WTC11 (cell line): ENCODE measurements at regions not wholly inside any gene's neighbourhood (a gene's known extent, or its start where the extent isn't known, plus 50 kb on each side); places are given as distances from the start of the nearest gene placed in this dataset.

Experiments used
- ATAC-seq: fragments of 200-7000 bp; cut with Tn5 transposase; 2 replicates; pipeline ENCODE4 v1.10.0; 2021; ENCODE audit warnings: mild to moderate bottlenecking, moderate library complexity
- CTCF ChIA-PET: fragments of 300-600 bp; sonication (Branson Sonifier 250); formaldehyde crosslinking; loops from one replicate; lab custom pipeline; 2021; ENCODE audit warnings: antibody characterized with exemption; lab: Charles Lee
- POLR2A ChIA-PET: fragments of 350-600 bp; sonication (Branson Sonifier 250); formaldehyde crosslinking; loops from one replicate; lab custom pipeline; 2021; ENCODE audit warnings: antibody characterized with exemption; lab: Charles Lee
- DNase-seq: peaks from one replicate; pipeline ENCODE4 v3.0.0; 2021; ENCODE audit warnings: low spot score
- H3K27ac Mint-ChIP-seq: 2 replicates; pipeline ENCODE4 v1.8.0; 2021; ENCODE audit warnings: mixed read lengths
- H3K27me3 Mint-ChIP-seq: 2 replicates; pipeline ENCODE4 v1.8.0; 2021; ENCODE audit warnings: low read depth, mild to moderate bottlenecking, moderate library complexity, mixed read lengths
- H3K36me3 Mint-ChIP-seq: 2 replicates; pipeline ENCODE4 v1.8.0; 2021; ENCODE audit warnings: mixed read lengths
- H3K4me1 Mint-ChIP-seq: 2 replicates; pipeline ENCODE4 v1.8.0; 2022; ENCODE audit warnings: mixed read lengths
- H3K4me3 Mint-ChIP-seq: 2 replicates; pipeline ENCODE4 v1.8.0; 2021; ENCODE audit warnings: mild to moderate bottlenecking, moderate library complexity, mixed read lengths
- H3K9me3 Mint-ChIP-seq: 2 replicates; pipeline ENCODE4 v1.8.0; 2021; ENCODE audit warnings: mixed read lengths
- HMGXB4 ChIP-seq: sonication (generic); formaldehyde crosslinking; IDR thresholded peaks from 2 replicates; pipeline ENCODE4 v1.8.1; 2023; ENCODE audit warnings: mild to moderate bottlenecking, moderate library complexity, missing genetic modification reagents
- TF ChIP-seq, protein P1 (sequence below): fragments of 250-450 bp; sonication (Bioruptor Pico); IDR thresholded peaks from 2 replicates; pipeline ENCODE4 v1.9.0; 2021; ENCODE audit warnings: mild to moderate bottlenecking
- TF ChIP-seq, protein P2 (sequence below): fragments of 250-450 bp; sonication (Bioruptor Pico); IDR thresholded peaks from 2 replicates; pipeline ENCODE4 v2.1.2; 2022; ENCODE audit warnings: mild to moderate bottlenecking, moderate library complexity

- TF ChIP-seq, protein P1, sequence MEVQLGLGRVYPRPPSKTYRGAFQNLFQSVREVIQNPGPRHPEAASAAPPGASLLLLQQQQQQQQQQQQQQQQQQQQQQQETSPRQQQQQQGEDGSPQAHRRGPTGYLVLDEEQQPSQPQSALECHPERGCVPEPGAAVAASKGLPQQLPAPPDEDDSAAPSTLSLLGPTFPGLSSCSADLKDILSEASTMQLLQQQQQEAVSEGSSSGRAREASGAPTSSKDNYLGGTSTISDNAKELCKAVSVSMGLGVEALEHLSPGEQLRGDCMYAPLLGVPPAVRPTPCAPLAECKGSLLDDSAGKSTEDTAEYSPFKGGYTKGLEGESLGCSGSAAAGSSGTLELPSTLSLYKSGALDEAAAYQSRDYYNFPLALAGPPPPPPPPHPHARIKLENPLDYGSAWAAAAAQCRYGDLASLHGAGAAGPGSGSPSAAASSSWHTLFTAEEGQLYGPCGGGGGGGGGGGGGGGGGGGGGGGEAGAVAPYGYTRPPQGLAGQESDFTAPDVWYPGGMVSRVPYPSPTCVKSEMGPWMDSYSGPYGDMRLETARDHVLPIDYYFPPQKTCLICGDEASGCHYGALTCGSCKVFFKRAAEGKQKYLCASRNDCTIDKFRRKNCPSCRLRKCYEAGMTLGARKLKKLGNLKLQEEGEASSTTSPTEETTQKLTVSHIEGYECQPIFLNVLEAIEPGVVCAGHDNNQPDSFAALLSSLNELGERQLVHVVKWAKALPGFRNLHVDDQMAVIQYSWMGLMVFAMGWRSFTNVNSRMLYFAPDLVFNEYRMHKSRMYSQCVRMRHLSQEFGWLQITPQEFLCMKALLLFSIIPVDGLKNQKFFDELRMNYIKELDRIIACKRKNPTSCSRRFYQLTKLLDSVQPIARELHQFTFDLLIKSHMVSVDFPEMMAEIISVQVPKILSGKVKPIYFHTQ: no peak
- no peak for TF ChIP-seq HMGXB4 (CRISPR knock-in tag)
- TF ChIP-seq, all 79 proteins: peak for 0
Observed at GRCh38 chr9:126752881-126753670, 51.8 kb upstream of the ZBTB43 start (continued).

GRCh38 chr9:126754436-126755316 is 50.2 kb upstream of the ZBTB43 start:
- Mint-ChIP-seq H3K36me3 (no peaks in the 10 kb centered on the region), H3K4me3 (no peak overlapping the region), H3K4me1 (no peaks in the 10 kb centered on the region), H3K9me3 (no peaks in the 10 kb centered on the region), H3K27me3 (peaks cover 12% of the 10 kb centered on the region), H3K27ac (no peak overlapping the region)
- DNase-seq: no peak
- ChIA-PET POLR2A (no interaction called here), CTCF (interaction anchor here (1.9 to 2.1 kb wide), 2 partner anchors 18 to 49 kb away, joined by 5 to 21 read pairs; no protein-coding TSS in a partner anchor)
- no peak for ATAC-seq
- TF ChIP-seq, protein P2, sequence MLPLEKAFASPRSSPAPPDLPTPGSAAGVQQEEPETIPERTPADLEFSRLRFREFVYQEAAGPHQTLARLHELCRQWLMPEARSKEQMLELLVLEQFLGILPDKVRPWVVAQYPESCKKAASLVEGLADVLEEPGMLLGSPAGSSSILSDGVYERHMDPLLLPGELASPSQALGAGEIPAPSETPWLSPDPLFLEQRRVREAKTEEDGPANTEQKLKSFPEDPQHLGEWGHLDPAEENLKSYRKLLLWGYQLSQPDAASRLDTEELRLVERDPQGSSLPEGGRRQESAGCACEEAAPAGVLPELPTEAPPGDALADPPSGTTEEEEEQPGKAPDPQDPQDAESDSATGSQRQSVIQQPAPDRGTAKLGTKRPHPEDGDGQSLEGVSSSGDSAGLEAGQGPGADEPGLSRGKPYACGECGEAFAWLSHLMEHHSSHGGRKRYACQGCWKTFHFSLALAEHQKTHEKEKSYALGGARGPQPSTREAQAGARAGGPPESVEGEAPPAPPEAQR (CRISPR knock-in tag): no peak
- TF ChIP-seq, all 79 proteins: peak for 0
